MM.1S (cell line): ENCODE measurements at regions not wholly inside any gene's neighbourhood (a gene's known extent, or its start where the extent isn't known, plus 50 kb on each side); places are given as distances from the start of the nearest gene placed in this dataset.

Source experiments
- EZH2 ChIP-seq: fragments of 300-600 bp; sonication (generic); optimal IDR thresholded peaks from 2 replicates; pipeline ENCODE3; 2017; ENCODE audit warnings: low read depth, mild to moderate bottlenecking, antibody characterized with exemption, low read length, mixed read lengths
- EZH2phosphoT487 ChIP-seq: fragments of 300-600 bp; sonication (generic); IDR thresholded peaks from 2 replicates; pipeline ENCODE4 v1.6.1; 2018; ENCODE audit warnings: antibody characterized with exemption, low read length

DNA sequence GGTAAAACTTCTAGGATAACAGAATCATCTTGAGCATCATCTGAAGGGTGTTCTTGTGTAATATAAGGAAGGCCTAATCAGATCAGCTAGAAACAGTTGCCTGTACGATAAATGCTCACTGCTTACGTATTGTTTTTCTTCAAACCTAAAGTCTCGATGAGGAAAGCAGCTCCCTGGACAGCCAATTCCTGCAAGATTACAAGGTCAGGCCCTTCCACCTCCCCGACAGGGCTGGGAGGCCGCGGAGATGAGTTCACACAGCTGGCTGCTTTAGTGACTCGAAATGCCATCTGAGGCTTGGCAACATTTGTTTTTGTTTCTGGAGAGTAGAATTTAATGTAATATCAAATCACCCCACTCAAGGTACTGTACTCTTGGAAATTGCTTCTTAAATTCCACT, 95.1 kb upstream of the PFKP start:
- TF ChIP-seq EZH2phosphoT487 = no peak
- TF ChIP-seq EZH2 = no peak
